ENCODE measurements at regions not wholly inside any gene's neighbourhood (a gene's known extent, or its start where the extent isn't known, plus 50 kb on each side); places are given as distances from the start of the nearest gene placed in this dataset.

DNA sequence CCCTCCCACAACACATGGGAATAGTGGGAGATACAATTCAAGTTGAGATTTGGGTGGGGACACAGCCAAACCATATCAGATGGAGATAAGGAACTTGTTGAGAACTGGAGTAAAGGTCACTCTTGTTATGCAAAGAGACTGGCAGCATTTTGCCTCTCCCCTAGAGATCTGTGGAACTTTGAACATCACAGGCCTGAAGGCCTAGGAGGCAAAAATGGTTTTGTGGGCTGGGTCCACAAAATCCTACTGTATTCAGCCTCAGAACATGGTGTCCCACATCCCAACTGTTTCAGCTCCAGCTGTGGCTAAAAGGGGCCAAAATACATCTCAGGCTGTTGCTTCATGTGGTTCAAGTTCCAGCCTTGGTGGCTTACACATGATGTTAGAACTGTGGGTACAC, 1247.8 kb upstream of the IGFBP7 start:
- H3K4me3 ChIP-seq (ENCODE audit: low read length): no peak overlapping the region
- TF ChIP-seq REST (IDR thresholded peaks at IDR 0.05; ENCODE audit: borderline replicate concordance) (no peak), RAD21 (conservative IDR thresholded peaks at IDR 0.05) (no peak), EZH2 (IDR thresholded peaks at IDR 0.05; ENCODE audit: borderline replicate concordance, insufficient read depth, low read length, poor library complexity, severe bottlenecking) (no peak), MXI1 (conservative IDR thresholded peaks at IDR 0.05; ENCODE audit: poor library complexity, severe bottlenecking) (no peak), EP300 (conservative IDR thresholded peaks at IDR 0.05; ENCODE audit: poor library complexity, severe bottlenecking) (no peak), POLR2AphosphoS5 (IDR thresholded peaks at IDR 0.05) (no peak), TAF1 (IDR thresholded peaks at IDR 0.05; ENCODE audit: low read depth) (no peak), SMC3 (conservative IDR thresholded peaks at IDR 0.05; ENCODE audit: poor library complexity) (no peak)
- TF ChIP-seq, protein P1, sequence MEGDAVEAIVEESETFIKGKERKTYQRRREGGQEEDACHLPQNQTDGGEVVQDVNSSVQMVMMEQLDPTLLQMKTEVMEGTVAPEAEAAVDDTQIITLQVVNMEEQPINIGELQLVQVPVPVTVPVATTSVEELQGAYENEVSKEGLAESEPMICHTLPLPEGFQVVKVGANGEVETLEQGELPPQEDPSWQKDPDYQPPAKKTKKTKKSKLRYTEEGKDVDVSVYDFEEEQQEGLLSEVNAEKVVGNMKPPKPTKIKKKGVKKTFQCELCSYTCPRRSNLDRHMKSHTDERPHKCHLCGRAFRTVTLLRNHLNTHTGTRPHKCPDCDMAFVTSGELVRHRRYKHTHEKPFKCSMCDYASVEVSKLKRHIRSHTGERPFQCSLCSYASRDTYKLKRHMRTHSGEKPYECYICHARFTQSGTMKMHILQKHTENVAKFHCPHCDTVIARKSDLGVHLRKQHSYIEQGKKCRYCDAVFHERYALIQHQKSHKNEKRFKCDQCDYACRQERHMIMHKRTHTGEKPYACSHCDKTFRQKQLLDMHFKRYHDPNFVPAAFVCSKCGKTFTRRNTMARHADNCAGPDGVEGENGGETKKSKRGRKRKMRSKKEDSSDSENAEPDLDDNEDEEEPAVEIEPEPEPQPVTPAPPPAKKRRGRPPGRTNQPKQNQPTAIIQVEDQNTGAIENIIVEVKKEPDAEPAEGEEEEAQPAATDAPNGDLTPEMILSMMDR (IDR thresholded peaks at IDR 0.05; ENCODE audit: poor library complexity, severe bottlenecking): no peak
- H3F3A ChIP-seq (ENCODE audit: insufficient read depth, low read length, poor library complexity, severe bottlenecking): no peaks in the 10 kb centered on the region
- H3K9me3 ChIP-seq (ENCODE audit: low read length): no peaks in the 10 kb centered on the region
- no peaks in the 10 kb centered on the region for H3K27me3 ChIP-seq (ENCODE audit: insufficient read depth, low read depth, low read length)
- H3K27ac ChIP-seq (ENCODE audit: low read length): no peak overlapping the region
- no peaks in the 10 kb centered on the region for H3K36me3 ChIP-seq (ENCODE audit: insufficient read depth, low read length)
- H3K9me2 ChIP-seq (ENCODE audit: insufficient read depth, low read length): no peaks in the 10 kb centered on the region
- no peaks in the 10 kb centered on the region for H4K20me1 ChIP-seq (ENCODE audit: insufficient read depth)
- H3K79me2 ChIP-seq (replicated peaks; ENCODE audit: insufficient read depth, low read length): no peaks in the 10 kb centered on the region
- no peak overlapping the region for H3K9ac ChIP-seq (ENCODE audit: low read length)
- H3K4me2 ChIP-seq (ENCODE audit: low read length): no peak overlapping the region
- H2AFZ ChIP-seq (ENCODE audit: low read depth, low read length): no peak overlapping the region

GRCh38 chr4:58325070-58325469, 1214.9 kb upstream of the IGFBP7 start:
- no peaks in the 10 kb centered on the region for H3K36me3 ChIP-seq (ENCODE audit: insufficient read depth, low read length)

More at GRCh38 chr4:58325070-58325469, 1214.9 kb upstream of the IGFBP7 start:
- Histone ChIP-seq H3K9me2 (ENCODE audit: insufficient read depth, low read length) (no peaks in the 10 kb centered on the region), H3K4me3 (ENCODE audit: low read length) (no peak overlapping the region), H3K79me2 (replicated peaks; ENCODE audit: insufficient read depth, low read length) (no peaks in the 10 kb centered on the region), H3K27me3 (ENCODE audit: insufficient read depth, low read depth, low read length) (no peaks in the 10 kb centered on the region), H3K9ac (ENCODE audit: low read length) (no peak overlapping the region), H3F3A (ENCODE audit: insufficient read depth, low read length, poor library complexity, severe bottlenecking) (no peaks in the 10 kb centered on the region), H2AFZ (ENCODE audit: low read depth, low read length) (no peak overlapping the region), H3K4me2 (ENCODE audit: low read length) (no peak overlapping the region), H3K9me3 (ENCODE audit: low read length) (no peaks in the 10 kb centered on the region), H3K27ac (ENCODE audit: low read length) (no peak overlapping the region), H4K20me1 (ENCODE audit: insufficient read depth) (no peaks in the 10 kb centered on the region)
- TF ChIP-seq TAF1 (IDR thresholded peaks at IDR 0.05; ENCODE audit: low read depth): no peak
- TF ChIP-seq POLR2AphosphoS5 (IDR thresholded peaks at IDR 0.05): no peak
- TF ChIP-seq EP300 (conservative IDR thresholded peaks at IDR 0.05; ENCODE audit: poor library complexity, severe bottlenecking): peak; percentile 79
- no peak for TF ChIP-seq REST (IDR thresholded peaks at IDR 0.05; ENCODE audit: borderline replicate concordance)
- no peak for TF ChIP-seq MXI1 (conservative IDR thresholded peaks at IDR 0.05; ENCODE audit: poor library complexity, severe bottlenecking)
- TF ChIP-seq SMC3 (conservative IDR thresholded peaks at IDR 0.05; ENCODE audit: poor library complexity): no peak
- TF ChIP-seq, protein P1 (IDR thresholded peaks at IDR 0.05; ENCODE audit: poor library complexity, severe bottlenecking): no peak
- no peak for TF ChIP-seq RAD21 (conservative IDR thresholded peaks at IDR 0.05)
